ENCODE measurements at regions not wholly inside any gene's neighbourhood (a gene's known extent, or its start where the extent isn't known, plus 50 kb on each side); places are given as distances from the start of the nearest gene placed in this dataset.

GRCh38 chr7:119172043-119172442 is 947.5 kb downstream of the ANKRD7 start:
- H3F3A ChIP-seq (replicated peaks; ENCODE audit: low read depth): no peaks in the 10 kb centered on the region
- no peaks in the 10 kb centered on the region for H3K4me1 ChIP-seq (ENCODE audit: insufficient read depth)
- Mint-ChIP-seq H3K36me3 (ENCODE audit: low read depth) (peaks cover 17% of the 10 kb centered on the region), H3K27ac (no peak overlapping the region), H3K27me3 (ENCODE audit: insufficient read depth, low read depth, poor library complexity) (peaks cover 4% of the 10 kb centered on the region), H3K9me3 (peaks cover 10% of the 10 kb centered on the region), H3K4me1 (peaks cover 8% of the 10 kb centered on the region; the same call in 2 of the 3 replicates), H3K4me3 (no peak overlapping the region)
- H3K4me3 ChIP-seq: no peak overlapping the region
- H2AFZ ChIP-seq: no peak overlapping the region
- H3K4me2 ChIP-seq: no peak overlapping the region
- no peak for DNase-seq (ENCODE audit: low spot score)
- TF ChIP-seq JUNB (IDR thresholded peaks at IDR 0.05; ENCODE audit: unreplicated experiment) (no peak), CTCF (conservative IDR thresholded peaks at IDR 0.05; ENCODE audit: low read depth in 2 of 2) (no peak), EZH2phosphoT487 (IDR thresholded peaks at IDR 0.05; ENCODE audit: unreplicated experiment) (no peak), STAT1 (IDR thresholded peaks at IDR 0.05; ENCODE audit: unreplicated experiment) (no peak), EZH2 (IDR thresholded peaks at IDR 0.05; ENCODE audit: low read depth, unreplicated experiment) (no peak), ZNF114 (CRISPR knock-in tag; IDR thresholded peaks at IDR 0.05) (no peak), CREB1 (CRISPR knock-in tag; IDR thresholded peaks at IDR 0.05; ENCODE audit: low read depth) (no peak)
- TF ChIP-seq, protein P1, sequence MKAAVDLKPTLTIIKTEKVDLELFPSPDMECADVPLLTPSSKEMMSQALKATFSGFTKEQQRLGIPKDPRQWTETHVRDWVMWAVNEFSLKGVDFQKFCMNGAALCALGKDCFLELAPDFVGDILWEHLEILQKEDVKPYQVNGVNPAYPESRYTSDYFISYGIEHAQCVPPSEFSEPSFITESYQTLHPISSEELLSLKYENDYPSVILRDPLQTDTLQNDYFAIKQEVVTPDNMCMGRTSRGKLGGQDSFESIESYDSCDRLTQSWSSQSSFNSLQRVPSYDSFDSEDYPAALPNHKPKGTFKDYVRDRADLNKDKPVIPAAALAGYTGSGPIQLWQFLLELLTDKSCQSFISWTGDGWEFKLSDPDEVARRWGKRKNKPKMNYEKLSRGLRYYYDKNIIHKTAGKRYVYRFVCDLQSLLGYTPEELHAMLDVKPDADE (IDR thresholded peaks at IDR 0.05): no peak
- TF ChIP-seq, protein P2, sequence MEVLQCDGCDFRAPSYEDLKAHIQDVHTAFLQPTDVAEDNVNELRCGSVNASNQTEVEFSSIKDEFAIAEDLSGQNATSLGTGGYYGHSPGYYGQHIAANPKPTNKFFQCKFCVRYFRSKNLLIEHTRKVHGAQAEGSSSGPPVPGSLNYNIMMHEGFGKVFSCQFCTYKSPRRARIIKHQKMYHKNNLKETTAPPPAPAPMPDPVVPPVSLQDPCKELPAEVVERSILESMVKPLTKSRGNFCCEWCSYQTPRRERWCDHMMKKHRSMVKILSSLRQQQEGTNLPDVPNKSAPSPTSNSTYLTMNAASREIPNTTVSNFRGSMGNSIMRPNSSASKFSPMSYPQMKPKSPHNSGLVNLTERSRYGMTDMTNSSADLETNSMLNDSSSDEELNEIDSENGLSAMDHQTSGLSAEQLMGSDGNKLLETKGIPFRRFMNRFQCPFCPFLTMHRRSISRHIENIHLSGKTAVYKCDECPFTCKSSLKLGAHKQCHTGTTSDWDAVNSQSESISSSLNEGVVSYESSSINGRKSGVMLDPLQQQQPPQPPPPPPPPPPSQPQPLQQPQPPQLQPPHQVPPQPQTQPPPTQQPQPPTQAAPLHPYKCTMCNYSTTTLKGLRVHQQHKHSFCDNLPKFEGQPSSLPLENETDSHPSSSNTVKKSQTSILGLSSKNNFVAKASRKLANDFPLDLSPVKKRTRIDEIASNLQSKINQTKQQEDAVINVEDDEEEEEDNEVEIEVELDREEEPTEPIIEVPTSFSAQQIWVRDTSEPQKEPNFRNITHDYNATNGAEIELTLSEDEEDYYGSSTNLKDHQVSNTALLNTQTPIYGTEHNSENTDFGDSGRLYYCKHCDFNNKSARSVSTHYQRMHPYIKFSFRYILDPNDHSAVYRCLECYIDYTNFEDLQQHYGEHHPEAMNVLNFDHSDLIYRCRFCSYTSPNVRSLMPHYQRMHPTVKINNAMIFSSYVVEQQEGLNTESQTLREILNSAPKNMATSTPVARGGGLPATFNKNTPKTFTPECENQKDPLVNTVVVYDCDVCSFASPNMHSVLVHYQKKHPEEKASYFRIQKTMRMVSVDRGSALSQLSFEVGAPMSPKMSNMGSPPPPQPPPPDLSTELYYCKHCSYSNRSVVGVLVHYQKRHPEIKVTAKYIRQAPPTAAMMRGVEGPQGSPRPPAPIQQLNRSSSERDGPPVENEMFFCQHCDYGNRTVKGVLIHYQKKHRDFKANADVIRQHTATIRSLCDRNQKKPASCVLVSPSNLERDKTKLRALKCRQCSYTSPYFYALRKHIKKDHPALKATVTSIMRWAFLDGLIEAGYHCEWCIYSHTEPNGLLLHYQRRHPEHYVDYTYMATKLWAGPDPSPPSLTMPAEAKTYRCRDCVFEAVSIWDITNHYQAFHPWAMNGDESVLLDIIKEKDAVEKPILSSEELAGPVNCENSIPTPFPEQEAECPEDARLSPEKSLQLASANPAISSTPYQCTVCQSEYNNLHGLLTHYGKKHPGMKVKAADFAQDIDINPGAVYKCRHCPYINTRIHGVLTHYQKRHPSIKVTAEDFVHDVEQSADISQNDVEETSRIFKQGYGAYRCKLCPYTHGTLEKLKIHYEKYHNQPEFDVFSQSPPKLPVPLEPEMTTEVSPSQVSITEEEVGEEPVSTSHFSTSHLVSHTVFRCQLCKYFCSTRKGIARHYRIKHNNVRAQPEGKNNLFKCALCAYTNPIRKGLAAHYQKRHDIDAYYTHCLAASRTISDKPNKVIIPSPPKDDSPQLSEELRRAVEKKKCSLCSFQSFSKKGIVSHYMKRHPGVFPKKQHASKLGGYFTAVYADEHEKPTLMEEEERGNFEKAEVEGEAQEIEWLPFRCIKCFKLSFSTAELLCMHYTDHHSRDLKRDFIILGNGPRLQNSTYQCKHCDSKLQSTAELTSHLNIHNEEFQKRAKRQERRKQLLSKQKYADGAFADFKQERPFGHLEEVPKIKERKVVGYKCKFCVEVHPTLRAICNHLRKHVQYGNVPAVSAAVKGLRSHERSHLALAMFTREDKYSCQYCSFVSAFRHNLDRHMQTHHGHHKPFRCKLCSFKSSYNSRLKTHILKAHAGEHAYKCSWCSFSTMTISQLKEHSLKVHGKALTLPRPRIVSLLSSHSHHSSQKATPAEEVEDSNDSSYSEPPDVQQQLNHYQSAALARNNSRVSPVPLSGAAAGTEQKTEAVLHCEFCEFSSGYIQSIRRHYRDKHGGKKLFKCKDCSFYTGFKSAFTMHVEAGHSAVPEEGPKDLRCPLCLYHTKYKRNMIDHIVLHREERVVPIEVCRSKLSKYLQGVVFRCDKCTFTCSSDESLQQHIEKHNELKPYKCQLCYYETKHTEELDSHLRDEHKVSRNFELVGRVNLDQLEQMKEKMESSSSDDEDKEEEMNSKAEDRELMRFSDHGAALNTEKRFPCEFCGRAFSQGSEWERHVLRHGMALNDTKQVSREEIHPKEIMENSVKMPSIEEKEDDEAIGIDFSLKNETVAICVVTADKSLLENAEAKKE (CRISPR knock-in tag; IDR thresholded peaks at IDR 0.05): no peak
- no peaks in the 10 kb centered on the region for H3K9me2 ChIP-seq (ENCODE audit: insufficient read depth)
- no peak for ATAC-seq
- H4K20me1 ChIP-seq (replicated peaks; ENCODE audit: insufficient read depth): no peaks in the 10 kb centered on the region
- H3K27ac ChIP-seq (ENCODE audit: low read depth): no peak overlapping the region
- no peaks in the 10 kb centered on the region for H3K27me3 ChIP-seq (ENCODE audit: insufficient read depth)
- H3K36me3 ChIP-seq (ENCODE audit: insufficient read depth): 0 out of 2 replicates have a peak, but pooled peaks cover 6% of the 10 kb centered on the region
- H3K79me2 ChIP-seq (replicated peaks; ENCODE audit: insufficient read depth): no peaks in the 10 kb centered on the region

All from GM23338 (cell line).